HFF-Myc (cell line): ENCODE measurements at regions not wholly inside any gene's neighbourhood (a gene's known extent, or its start where the extent isn't known, plus 50 kb on each side); places are given as distances from the start of the nearest gene placed in this dataset.

Experiments
- DNase-seq: peaks from one replicate; pipeline ENCODE4 v3.0.0-alpha.2; 2011; ENCODE audit warnings: low read depth; ENCODE audit errors: extremely low read depth
- H3K4me3 ChIP-seq: replicated peaks from 2 replicates; pipeline ENCODE4 v1.5.1; 2011; ENCODE audit warnings: low read depth, mild to moderate bottlenecking, control low read depth, low read length
- TF ChIP-seq, protein P1 (sequence below): IDR thresholded peaks from 2 replicates; pipeline ENCODE4 v1.5.1; 2012; ENCODE audit warnings: mild to moderate bottlenecking, low read depth, low read length, control low read depth; ENCODE audit errors: missing control alignments

DNA sequence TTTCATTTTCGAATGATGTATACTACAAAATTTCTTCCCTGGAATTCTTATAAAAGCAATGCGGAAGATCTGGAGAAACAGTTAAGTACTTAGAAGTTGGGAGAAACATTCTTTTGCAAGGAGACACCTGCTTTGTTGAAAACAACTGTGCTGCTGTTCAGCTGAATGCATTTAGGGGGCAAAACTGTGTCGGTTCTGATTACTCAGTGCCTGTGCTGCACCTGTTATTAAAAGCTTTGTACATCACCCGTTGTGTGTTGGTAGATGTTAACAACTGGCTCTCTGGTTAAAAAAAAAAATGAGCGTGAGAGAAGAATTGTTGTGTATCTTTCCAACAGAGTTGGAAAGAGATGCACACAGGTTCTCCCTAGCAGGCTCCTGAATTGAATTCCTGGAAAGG, 184.1 kb upstream of the HHIP start:
- DNase-seq, result no peak
- no peak overlapping the region for H3K4me3 ChIP-seq
- TF ChIP-seq, protein P1, sequence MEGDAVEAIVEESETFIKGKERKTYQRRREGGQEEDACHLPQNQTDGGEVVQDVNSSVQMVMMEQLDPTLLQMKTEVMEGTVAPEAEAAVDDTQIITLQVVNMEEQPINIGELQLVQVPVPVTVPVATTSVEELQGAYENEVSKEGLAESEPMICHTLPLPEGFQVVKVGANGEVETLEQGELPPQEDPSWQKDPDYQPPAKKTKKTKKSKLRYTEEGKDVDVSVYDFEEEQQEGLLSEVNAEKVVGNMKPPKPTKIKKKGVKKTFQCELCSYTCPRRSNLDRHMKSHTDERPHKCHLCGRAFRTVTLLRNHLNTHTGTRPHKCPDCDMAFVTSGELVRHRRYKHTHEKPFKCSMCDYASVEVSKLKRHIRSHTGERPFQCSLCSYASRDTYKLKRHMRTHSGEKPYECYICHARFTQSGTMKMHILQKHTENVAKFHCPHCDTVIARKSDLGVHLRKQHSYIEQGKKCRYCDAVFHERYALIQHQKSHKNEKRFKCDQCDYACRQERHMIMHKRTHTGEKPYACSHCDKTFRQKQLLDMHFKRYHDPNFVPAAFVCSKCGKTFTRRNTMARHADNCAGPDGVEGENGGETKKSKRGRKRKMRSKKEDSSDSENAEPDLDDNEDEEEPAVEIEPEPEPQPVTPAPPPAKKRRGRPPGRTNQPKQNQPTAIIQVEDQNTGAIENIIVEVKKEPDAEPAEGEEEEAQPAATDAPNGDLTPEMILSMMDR, result no peak

DNA sequence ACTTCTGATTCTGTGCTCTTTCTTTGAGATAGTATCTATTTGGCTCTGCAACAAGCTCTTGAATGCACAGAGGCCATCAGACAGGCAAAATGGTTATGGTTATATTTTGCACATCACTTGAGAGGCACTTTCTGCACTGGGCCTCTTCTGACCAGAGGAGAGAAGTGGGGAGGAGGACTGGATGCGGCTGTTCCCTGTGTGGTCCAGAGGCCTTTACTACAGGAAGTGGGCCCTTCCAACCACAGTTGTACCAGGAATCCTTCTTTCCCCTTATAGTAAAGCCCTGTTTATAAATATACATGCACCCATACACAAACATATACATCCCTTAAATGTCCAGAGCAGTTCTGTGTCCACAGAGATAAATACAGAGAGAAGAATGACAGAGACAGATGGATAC, 182.7 kb upstream of the HHIP start:
- no peak for DNase-seq
- TF ChIP-seq, protein P1, result no peak
- no peak overlapping the region for H3K4me3 ChIP-seq

DNA sequence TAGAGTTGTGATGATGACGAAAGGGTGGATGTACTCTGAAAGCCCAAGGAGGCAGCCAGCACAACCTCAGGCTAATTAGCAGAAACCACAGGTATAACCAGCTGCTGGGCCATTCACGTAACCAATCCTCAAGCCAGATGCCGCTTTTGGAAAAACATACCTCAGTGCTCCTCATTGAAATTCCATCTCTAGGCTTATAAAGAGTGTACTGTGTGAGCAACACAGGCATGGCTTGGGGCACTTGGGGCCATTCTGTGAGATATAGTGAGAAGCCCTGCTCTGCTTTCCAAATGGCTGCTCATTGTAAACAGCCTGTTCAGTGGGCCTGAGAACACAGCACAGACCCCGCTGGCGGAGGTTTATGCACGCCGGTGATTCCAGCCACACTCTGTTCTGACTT, 182.1 kb upstream of the HHIP start:
- TF ChIP-seq, protein P1, result no peak
- DNase-seq, result no peak
- H3K4me3 ChIP-seq, result no peak overlapping the region

DNA sequence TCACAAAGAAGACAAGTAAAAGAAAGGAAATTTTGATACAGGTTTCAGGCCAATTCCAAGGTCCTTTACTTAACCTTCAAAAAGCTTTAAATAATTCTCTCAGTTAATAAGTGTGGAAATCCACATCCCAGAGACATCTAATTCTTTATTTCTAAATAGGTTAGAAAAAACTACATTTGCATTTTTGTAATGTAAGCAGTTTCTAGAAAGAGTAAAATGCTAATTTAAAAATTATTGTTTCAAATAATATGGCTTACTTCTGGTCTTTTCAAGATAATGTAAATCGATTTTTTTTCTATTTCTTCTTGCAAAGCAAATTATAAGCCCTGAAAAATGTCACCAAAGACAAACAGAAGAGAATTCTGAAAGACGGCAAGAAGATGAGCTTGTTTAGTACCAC, 180.4 kb upstream of the HHIP start:
- DNase-seq, result no peak
- no peak overlapping the region for H3K4me3 ChIP-seq
- TF ChIP-seq, protein P1, result no peak

DNA sequence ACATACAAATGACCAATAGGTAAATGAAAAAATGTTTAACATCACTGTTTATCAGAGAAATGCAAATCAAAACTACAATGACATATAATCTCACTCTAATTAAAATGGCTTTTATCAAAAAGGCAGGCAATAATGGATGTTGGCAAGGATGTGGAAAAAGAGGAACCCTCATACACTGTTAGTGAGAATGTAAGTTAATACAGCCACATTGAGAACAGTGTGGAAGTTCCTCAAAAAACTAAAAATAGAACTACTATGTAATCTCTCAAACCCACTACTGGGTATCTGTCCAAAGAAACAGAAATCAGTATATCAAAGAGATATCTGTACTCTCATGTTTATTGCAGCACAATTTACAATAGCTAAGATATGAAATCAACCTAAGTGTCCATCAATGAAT, 165.9 kb upstream of the HHIP start:
- no peak for DNase-seq
- H3K4me3 ChIP-seq, result no peak overlapping the region
- TF ChIP-seq, protein P1, result no peak

DNA sequence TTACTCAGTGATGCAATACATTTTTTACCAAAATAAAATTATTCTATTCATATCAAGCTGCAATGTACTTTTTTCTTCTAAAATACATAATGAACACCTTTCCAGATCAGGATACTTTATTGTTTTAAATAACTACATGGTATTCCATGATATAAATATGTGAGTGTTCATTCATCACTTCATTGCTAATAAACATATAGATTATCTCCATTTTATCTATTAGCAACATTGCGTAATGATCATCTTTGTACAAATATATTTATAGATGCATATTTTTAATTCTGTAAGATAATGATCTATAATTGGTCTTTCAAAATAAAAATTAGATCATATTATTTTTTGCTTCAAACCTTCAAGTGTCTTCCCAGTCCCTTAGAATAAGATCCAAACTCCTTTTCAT, 156.1 kb upstream of the HHIP start:
- TF ChIP-seq, protein P1, result no peak
- no peak overlapping the region for H3K4me3 ChIP-seq
- no peak for DNase-seq

DNA sequence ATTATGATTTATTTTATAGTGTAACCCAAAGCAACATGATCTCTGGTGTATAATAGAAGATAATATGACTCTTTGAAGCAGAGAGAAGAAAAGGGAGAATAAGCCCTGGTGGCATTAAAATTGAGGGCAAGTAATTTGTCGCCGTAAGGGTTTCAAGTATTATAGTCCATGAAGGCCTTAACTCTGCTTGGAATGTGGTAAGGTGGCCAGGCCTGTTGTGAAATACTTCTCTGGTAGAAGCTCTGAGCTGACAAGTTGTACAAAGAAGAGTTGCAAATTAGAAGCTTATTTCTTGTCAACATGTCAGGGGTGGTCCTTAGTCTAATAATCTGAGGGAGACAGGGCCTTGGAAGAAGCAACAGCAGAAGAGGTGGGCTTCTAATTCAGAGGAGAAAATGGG, 151.7 kb upstream of the HHIP start:
- H3K4me3 ChIP-seq, result no peak overlapping the region
- TF ChIP-seq, protein P1, result no peak
- no peak for DNase-seq
